ENCODE measurements at regions not wholly inside any gene's neighbourhood (a gene's known extent, or its start where the extent isn't known, plus 50 kb on each side); places are given as distances from the start of the nearest gene placed in this dataset.

- DNase-seq (ENCODE audit: low read depth in 3 of 3) = no peak
Measured at GRCh38 chr3:154060238-154061000, 60.8 kb upstream of the ARHGEF26 start.

- no peak for DNase-seq (ENCODE audit: low read depth in 3 of 3)
Measured at GRCh38 chr3:154061001-154061370, 60.2 kb upstream of the ARHGEF26 start.

- no peak for DNase-seq (ENCODE audit: low read depth in 3 of 3)
Measured at GRCh38 chr3:154062513-154062912, 58.7 kb upstream of the ARHGEF26 start.

GRCh38 chr3:154071146-154071545 lies 50.0 kb upstream of the ARHGEF26 start:
- no peak for DNase-seq (ENCODE audit: low read depth in 3 of 3)

Measured in stimulated activated CD4-positive, alpha-beta T cell treated with anti-CD3 and anti-CD28 coated beads, TNF-alpha, amount 100 ng/mL, for 48 hours (primary cell).